Colonic mucosa (tissue), 4 donors: ENCODE measurements at regions not wholly inside any gene's neighbourhood (a gene's known extent, or its start where the extent isn't known, plus 50 kb on each side); places are given as distances from the start of the nearest gene placed in this dataset.

ENCODE experiments used
- DNase-seq: peaks from one replicate; pipeline ENCODE4 v3.0.0-alpha.2; 2020
- H3K27ac ChIP-seq: fragments of 200-600 bp; one replicate; pipeline ENCODE4 v1.8.0; 2021
- H3K27me3 ChIP-seq: fragments of 200-600 bp; one replicate; pipeline ENCODE4 v1.8.0; 2021
- H3K36me3 ChIP-seq: fragments of 200-600 bp; one replicate; pipeline ENCODE4 v1.8.0; 2021
- H3K4me1 ChIP-seq: fragments of 200-600 bp; one replicate; pipeline ENCODE4 v1.8.0; 2021; ENCODE audit warnings: mild to moderate bottlenecking
- H3K4me3 ChIP-seq: fragments of 200-600 bp; one replicate; pipeline ENCODE4 v1.8.0; 2021
- H3K9ac ChIP-seq, 2 donors: one replicate each; pipeline ENCODE4 v1.7.0; 2013; ENCODE audit warnings: control low read depth in 2 of 2, low read depth in 2 of 2, low read length in 2 of 2
- H3K9me3 ChIP-seq: fragments of 200-600 bp; one replicate; pipeline ENCODE4 v1.8.0; 2021
- intact Hi-C: fragments of 100-400 bp; cut with DNase I; formaldehyde crosslinking; loops from one replicate; pipeline ENCODE4 v1.14.1; 2022
- TF ChIP-seq, protein P1 (sequence below): fragments of 200-600 bp; IDR thresholded peaks from one replicate; pipeline ENCODE4 v1.8.0; 2022; ENCODE audit warnings: antibody characterized with exemption, mild to moderate bottlenecking
- donor health status: healthy.
- donor health status: DM: no; HTN: no; CAD: no.
- donor health status: DM: no; HTN: no; CAD: no.

DNA sequence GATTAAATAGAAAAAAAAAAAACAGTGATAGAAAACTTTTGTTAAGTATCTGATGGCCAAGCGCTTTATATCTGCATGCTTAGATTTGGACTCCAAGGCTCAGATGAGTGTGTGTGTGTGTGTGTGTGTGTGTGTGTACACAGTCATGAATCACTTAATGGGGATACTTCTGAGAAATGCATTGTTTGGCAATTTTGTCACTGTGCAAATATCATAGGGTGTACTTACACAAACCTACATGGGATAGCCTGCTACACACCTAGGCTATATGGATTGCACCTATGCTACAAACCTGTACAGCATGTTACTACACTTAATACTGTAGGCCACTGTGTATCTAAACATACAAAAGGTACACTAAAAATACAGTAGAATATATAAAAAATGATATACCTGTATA is 635.6 kb upstream of the NUDT12 start:
- TF ChIP-seq, protein P1, sequence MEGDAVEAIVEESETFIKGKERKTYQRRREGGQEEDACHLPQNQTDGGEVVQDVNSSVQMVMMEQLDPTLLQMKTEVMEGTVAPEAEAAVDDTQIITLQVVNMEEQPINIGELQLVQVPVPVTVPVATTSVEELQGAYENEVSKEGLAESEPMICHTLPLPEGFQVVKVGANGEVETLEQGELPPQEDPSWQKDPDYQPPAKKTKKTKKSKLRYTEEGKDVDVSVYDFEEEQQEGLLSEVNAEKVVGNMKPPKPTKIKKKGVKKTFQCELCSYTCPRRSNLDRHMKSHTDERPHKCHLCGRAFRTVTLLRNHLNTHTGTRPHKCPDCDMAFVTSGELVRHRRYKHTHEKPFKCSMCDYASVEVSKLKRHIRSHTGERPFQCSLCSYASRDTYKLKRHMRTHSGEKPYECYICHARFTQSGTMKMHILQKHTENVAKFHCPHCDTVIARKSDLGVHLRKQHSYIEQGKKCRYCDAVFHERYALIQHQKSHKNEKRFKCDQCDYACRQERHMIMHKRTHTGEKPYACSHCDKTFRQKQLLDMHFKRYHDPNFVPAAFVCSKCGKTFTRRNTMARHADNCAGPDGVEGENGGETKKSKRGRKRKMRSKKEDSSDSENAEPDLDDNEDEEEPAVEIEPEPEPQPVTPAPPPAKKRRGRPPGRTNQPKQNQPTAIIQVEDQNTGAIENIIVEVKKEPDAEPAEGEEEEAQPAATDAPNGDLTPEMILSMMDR: no peak
- H3K4me1 ChIP-seq: no peaks in the 10 kb centered on the region
- H3K9ac ChIP-seq: no peak overlapping the region
- H3K27me3 ChIP-seq: no peaks in the 10 kb centered on the region
- no peak overlapping the region for H3K4me3 ChIP-seq
- H3K9me3 ChIP-seq: no peaks in the 10 kb centered on the region
- H3K36me3 ChIP-seq: no peaks in the 10 kb centered on the region
- no peak for DNase-seq
- no peak overlapping the region for H3K27ac ChIP-seq
- intact Hi-C loops: no loop called here

DNA sequence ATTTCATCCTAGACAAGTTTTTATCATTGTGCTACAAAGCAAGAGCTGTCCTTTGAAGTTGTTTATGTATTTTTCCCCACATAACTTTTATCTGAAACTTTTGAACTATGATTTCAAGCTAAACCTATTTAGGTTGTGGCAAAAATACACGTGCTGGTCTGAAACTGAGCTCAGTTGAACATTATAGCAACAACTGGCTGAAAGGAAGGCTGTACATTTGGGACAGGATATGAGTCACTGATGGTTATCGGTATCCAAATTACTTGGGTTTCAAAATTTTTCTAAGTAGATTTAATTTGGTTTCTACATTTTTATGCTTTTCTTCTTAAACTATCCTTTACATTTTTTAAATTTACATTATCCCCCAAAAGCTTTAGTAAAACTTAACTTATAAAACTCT is 627.3 kb upstream of the NUDT12 start:
- no peak overlapping the region for H3K9ac ChIP-seq
- TF ChIP-seq, protein P1: no peak
- intact Hi-C loops: loop anchor here (10.0 kb wide), 1 partner anchor 385 kb away; no protein-coding TSS in a partner anchor
- no peaks in the 10 kb centered on the region for H3K9me3 ChIP-seq
- H3K4me1 ChIP-seq: no peaks in the 10 kb centered on the region
- no peaks in the 10 kb centered on the region for H3K27me3 ChIP-seq
- no peak overlapping the region for H3K27ac ChIP-seq
- DNase-seq: no peak
- no peak overlapping the region for H3K4me3 ChIP-seq
- H3K36me3 ChIP-seq: no peaks in the 10 kb centered on the region

DNA sequence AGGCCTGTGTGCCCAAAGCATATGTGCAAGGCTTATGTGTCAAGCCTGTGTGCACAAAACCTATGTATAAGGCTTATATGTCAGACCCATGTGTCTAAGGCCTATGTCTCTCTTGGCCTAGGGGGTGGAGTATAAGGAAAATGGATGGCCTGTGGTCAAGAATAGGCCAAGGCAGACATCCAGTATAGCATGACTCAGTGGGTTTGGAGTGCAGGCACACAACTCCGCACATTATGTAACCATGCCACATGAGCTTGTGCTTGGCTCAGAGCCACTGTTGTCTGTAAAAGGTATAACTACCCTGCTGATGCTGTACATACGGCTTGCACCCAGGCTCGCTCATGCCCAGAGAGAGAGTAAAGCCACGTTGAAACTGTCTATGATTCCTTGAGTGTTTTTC is 626.4 kb upstream of the NUDT12 start:
- TF ChIP-seq, protein P1: no peak
- Histone ChIP-seq H3K36me3 (no peaks in the 10 kb centered on the region), H3K9ac (no peak overlapping the region), H3K27me3 (no peaks in the 10 kb centered on the region), H3K27ac (no peak overlapping the region), H3K9me3 (no peaks in the 10 kb centered on the region), H3K4me3 (no peak overlapping the region), H3K4me1 (no peaks in the 10 kb centered on the region)
- intact Hi-C loops: loop anchor here (10.0 kb wide), 1 partner anchor 384 kb away; no protein-coding TSS in a partner anchor
- no peak for DNase-seq

DNA sequence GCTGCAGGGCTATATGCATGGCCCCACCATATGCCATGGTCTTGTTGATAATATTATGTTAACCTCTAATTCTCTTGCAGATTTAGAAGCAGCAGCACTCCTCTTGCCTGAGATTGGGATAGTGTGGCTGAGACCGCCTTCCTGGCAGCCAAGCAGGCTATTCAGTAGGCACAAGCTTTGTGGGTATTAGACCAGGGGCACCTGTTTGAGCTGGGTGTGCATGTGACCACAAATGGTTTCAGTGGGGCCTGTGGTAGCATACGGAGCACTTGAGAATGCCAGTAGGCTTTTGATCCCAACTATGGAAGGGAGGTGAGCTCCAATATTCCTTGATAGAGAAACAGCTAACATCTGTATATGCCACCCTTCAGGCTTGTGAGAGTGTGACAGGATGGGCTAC is 625.1 kb upstream of the NUDT12 start:
- Histone ChIP-seq H3K4me1 (no peaks in the 10 kb centered on the region), H3K9ac (no peak overlapping the region), H3K36me3 (no peaks in the 10 kb centered on the region), H3K9me3 (no peaks in the 10 kb centered on the region), H3K27me3 (no peaks in the 10 kb centered on the region), H3K27ac (no peak overlapping the region), H3K4me3 (no peak overlapping the region)
- intact Hi-C loops: loop anchor here (10.0 kb wide), 1 partner anchor 383 kb away; no protein-coding TSS in a partner anchor
- TF ChIP-seq, protein P1: no peak
- DNase-seq: no peak

DNA sequence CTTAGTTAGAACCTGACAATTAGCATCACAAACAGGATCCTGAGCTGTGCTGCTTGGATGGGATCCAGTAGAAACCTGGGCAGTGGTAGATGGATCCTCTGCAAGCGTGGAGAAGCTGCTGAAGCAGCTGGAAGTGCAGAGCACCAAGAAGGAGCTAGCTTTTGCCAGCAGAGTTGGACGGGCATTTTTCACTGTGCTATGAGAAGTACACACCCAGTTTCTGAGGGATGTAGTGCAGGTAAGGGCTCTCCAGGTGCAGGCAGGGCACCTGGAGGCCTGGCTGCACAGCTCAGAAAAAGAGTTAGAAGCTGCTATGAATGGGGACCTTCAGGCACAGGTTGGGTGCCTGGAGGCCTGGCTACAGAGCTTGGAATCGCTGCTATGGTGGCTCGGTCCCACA is 623.9 kb upstream of the NUDT12 start:
- no peaks in the 10 kb centered on the region for H3K9me3 ChIP-seq
- H3K27ac ChIP-seq: no peak overlapping the region
- no peaks in the 10 kb centered on the region for H3K36me3 ChIP-seq
- no peak overlapping the region for H3K9ac ChIP-seq
- DNase-seq: no peak
- H3K27me3 ChIP-seq: no peaks in the 10 kb centered on the region
- no peaks in the 10 kb centered on the region for H3K4me1 ChIP-seq
- intact Hi-C loops: loop anchor here (10.0 kb wide), 1 partner anchor 382 kb away; no protein-coding TSS in a partner anchor
- TF ChIP-seq, protein P1: no peak
- H3K4me3 ChIP-seq: no peak overlapping the region
